SK-N-SH (cell line): ENCODE measurements at regions not wholly inside any gene's neighbourhood (a gene's known extent, or its start where the extent isn't known, plus 50 kb on each side); places are given as distances from the start of the nearest gene placed in this dataset.

Experiments used
- CTCF ChIP-seq: fragments of 200-600 bp; sonication (generic); IDR thresholded peaks from 2 replicates; pipeline ENCODE4 v1.6.1; 2017; ENCODE audit warnings: antibody characterized with exemption, mild to moderate bottlenecking, moderate library complexity
- FOXM1 ChIP-seq: IDR thresholded peaks from 2 replicates; pipeline ENCODE4 v1.4.0; 2012; ENCODE audit warnings: low read depth, mild to moderate bottlenecking

DNA sequence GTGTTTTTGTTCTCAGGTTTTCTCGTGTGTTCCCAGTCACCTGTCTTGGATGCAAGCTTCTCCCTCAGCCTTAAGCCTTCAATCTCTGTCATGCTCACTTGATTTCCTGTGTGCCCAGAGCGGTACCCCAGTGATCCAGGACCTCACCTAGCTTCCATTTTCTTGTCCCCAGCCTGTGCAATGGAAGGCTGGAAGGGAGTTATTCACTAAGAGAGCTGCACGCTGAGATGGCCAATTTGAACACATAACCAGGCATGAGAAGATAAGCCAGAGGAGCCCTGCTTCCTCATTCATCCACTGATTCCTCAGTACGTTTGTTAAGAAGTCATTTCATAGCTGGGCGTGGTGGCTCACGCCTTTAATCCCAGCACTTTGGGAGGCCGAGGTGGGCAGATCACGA, 130.8 kb upstream of the SERPINE2 start:
- TF ChIP-seq CTCF = no peak
- no peak for TF ChIP-seq FOXM1
